NCI-H1436 (cell line): ENCODE measurements at regions not wholly inside any gene's neighbourhood (a gene's known extent, or its start where the extent isn't known, plus 50 kb on each side); places are given as distances from the start of the nearest gene placed in this dataset.
A peak's percentile ranks its signal among the peaks of the same experiment; 100 is the strongest.

Experiments used
- DNase-seq: peaks from one replicate; lab custom pipeline; 2025; lab: John Stamatoyannopoulos, UW

GRCh38 chr9:13552606-13553215 lies 273.2 kb upstream of the MPDZ start:
- DNase-seq = no peak

GRCh38 chr9:13550519-13550918 lies 271.0 kb upstream of the MPDZ start:
- DNase-seq = no peak

DNA sequence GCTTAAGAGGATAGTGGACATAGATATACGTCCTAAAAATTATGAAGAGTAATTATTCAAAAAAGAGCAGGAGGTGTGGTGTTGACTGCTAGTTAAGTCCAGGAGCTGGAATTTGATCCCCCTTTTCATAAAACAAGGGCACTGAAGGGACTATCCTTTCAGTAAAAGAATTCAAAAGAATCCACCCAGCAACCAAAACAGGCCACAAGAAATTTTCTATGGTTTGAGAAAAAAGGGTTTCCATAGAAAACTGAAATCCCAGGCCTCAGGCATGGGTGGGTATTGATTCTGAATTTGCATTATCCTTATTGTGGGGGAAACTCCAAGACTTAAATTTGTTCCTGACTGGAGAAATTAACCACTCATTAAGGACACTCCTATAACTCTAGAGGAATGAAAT lies 269.0 kb upstream of the MPDZ start:
- no peak for DNase-seq

GRCh38 chr9:13535141-13535540 lies 255.6 kb upstream of the MPDZ start:
- no peak for DNase-seq

DNA sequence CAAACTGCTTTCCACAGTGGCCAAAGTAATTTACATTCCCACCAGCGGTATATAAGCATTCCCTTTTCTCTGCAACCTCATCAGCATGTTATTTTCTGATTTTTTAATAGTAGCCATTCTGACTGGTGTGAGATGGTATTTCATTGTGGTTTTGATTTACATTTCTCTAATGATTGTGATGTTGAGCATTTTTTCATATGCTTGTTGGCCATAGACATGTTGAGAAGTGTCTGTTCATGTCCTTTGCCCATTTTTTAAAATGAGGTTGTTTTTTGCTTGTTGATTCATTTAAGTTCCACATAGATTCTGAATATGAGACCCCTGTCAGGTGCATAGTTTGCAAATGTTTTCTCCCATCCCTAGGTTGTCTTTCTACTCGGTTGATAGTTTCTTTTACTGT lies 254.5 kb upstream of the MPDZ start:
- no peak for DNase-seq

GRCh38 chr9:13532407-13532806 lies 252.9 kb upstream of the MPDZ start:
- DNase-seq = no peak

DNA sequence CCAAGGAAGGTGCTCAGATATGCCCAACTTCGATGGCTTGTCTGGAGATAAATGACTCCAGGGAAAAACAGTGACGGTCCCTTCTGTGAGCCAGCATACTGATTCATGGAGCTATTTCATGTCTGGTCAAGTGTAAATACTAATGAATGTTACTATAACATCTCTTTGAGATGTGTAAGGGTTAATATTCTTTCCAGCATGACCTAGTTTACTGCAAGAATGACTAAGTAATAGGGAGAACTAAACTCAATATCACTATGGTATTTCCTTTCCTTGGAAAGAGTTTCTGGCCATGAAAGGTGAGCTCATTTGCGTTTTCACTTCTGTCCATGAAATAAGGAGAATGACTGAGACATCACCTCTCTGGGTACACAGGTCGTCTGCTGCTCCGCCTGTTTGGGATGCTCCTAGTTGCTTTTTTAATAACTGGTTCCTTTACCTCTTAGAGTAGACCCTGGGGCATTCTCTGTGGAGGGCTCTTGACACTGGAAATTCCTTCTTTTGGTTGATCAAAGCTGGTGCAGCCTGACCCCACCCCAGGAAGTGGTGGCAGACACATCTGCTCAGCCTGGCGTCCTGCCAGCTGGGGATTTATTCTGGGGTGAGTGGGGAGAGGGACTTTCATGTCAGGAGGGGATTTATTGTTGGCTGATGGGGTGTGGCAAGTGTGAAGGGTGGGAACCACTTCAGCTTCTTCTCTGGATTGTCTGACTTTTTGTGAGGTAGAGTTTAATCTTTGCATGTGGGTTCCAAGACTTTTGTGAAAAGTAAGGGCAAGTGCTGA lies 250.0 kb upstream of the MPDZ start:
- DNase-seq = no peak

DNA sequence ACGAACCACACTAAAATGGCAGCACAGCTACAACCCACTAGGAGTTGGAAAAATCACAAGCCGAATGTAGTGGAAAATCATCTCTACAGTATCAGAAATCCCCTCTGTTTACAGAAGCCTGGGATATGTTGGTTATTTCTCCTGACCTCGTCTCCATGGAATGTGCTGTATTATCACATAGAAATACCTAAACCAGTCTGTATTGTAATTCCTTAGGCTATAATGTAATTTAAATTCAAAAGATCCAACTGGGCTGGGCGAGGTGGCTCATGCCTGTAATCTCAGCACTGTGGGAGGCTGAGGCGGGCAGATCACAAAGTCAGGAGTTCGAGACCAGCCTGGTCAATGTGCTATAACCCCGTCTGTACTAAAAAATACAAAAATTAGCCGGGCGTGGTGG lies 244.8 kb upstream of the MPDZ start:
- DNase-seq = no peak

- DNase-seq = no peak
Observed at GRCh38 chr9:13520069-13520468, 240.6 kb upstream of the MPDZ start.

GRCh38 chr9:13513716-13514444 lies 234.4 kb upstream of the MPDZ start:
- DNase-seq = peak; percentile 5

- no peak for DNase-seq
Observed at GRCh38 chr9:13513286-13513685, 233.8 kb upstream of the MPDZ start.

DNA sequence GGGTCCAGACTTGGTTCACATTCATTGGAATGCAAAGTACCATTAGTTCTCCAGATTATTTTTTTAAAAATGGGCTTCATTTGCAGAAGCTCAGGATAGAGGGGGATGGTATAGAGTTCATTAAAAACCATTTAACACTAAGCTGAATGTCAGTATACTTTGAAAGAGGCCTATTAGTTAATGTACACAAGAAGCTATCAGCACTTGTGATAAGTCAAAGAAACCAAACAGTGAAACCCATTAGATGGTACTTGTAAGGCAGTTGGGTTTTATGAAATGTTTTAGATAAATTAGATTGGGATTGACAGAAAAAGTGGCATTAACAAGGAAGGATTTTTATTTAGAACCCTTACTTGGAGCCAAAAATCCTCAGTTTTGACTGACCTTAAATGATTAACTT lies 229.2 kb upstream of the MPDZ start:
- no peak for DNase-seq

GRCh38 chr9:13508086-13508485 lies 228.6 kb upstream of the MPDZ start:
- no peak for DNase-seq

GRCh38 chr9:13505797-13506196 lies 226.3 kb upstream of the MPDZ start:
- no peak for DNase-seq

DNA sequence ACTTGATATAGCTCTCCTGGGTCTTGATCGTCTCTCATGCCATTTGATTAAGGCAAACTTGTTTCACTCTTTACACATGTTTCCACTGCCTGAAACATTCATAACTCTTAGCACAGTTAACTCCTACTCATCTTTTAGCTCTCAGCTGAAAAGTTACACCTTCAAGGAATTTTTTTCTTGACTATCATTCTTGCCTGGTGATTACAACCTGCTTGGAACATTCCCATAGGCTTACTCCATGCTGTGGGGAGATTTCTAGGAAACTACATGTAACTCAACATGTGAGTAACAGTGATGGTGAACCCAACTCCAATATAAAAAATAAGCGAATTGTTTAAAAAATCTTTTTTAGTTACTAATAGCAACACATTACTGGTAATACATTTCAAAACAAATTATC lies 224.1 kb upstream of the MPDZ start:
- DNase-seq = no peak

GRCh38 chr9:13502484-13502883 lies 223.0 kb upstream of the MPDZ start:
- no peak for DNase-seq

DNA sequence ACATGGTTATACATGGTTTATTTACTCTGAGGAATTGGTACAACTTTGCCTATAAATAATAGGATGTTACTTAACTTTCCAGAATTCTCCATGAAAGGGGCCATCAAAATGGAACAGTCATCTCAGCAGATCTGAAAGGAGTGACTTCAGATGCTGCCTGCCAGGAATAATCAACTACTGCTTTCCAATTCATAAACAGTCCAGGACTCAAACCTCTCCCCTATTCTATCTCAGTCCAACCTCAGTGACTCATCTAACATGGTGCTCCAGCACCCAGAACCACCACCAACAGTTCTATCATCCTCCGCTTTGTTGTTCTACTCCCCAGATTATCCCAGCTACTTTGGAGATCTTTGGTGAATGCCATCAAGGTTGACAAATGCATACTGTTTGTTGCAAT lies 221.5 kb upstream of the MPDZ start:
- DNase-seq = no peak

DNA sequence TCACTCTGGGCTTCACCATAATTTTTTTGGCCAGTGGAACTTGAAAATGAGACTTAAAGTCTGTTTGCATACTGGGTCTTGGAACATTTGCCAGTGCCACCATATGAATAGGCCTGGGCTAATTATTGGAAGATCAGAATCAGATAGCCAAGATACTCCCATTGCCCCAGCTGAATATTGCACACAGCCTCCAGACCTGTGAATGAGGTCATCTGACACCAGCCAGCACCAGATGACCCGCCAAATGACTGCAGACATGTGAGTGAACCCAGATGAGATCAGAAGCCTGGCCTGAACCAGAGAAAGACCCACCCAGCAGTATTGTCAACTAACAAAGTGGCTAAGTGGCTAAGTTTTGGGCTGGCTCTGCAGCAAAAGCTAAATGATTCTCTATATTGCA lies 220.5 kb upstream of the MPDZ start:
- no peak for DNase-seq

GRCh38 chr9:13493697-13494096 lies 214.2 kb upstream of the MPDZ start:
- no peak for DNase-seq

- DNase-seq = no peak
Observed at GRCh38 chr9:13491493-13492424, 212.3 kb upstream of the MPDZ start.

DNA sequence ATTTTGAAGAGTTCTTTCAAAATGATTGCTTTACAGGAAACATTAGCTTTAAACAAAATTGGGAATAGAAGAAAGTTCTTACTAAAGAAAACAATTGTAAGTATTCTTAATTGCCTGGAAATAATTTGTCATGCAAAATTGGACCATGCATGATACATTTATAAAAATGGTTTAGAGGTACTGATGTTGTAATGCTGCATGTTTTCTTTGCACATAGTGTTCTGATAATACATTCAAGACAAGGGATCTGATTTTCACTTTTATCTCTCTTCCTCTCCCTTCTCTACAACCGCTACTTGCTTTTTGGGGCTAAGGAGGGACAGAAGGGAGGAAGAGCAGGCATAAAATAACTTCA lies 211.6 kb upstream of the MPDZ start:
- DNase-seq = no peak

- no peak for DNase-seq
Observed at GRCh38 chr9:13487936-13488335, 208.4 kb upstream of the MPDZ start.
